HepG2 (cell line): ENCODE measurements at regions not wholly inside any gene's neighbourhood (a gene's known extent, or its start where the extent isn't known, plus 50 kb on each side); places are given as distances from the start of the nearest gene placed in this dataset.

Experiments used
- ATAC-seq: fragments of 200-7000 bp; cut with Tn5 transposase; 3 replicates; pipeline ENCODE4 v1.9.1; 2020; ENCODE audit warnings: mild to moderate bottlenecking, moderate library complexity
- BruUV-seq: library from RNA; stranded (reverse); fragments of 400-500 nt; replicated peaks from 2 replicates; lab custom pipeline; 2021; lab: Mats Ljungman, UMichigan
- CTCF ChIA-PET: fragments of 300-600 bp; formaldehyde crosslinking; extraction: SDS; loops from one replicate; lab custom pipeline; 2021; ENCODE audit warnings: low total read pairs, inconsistent platforms, low intra/inter-chr PET ratio; lab: Yijun Ruan, JAX
- POLR2A ChIA-PET: fragments of 350-600 bp; sonication (Branson Sonifier 250); formaldehyde crosslinking; loops from one replicate; lab custom pipeline; 2020; ENCODE audit warnings: antibody characterized with exemption, inconsistent platforms; lab: Yijun Ruan, JAX
- DNase-seq: peaks from one replicate; pipeline ENCODE4 v3.0.0-alpha.2; 2015; ENCODE audit warnings: low spot score
- FAIRE-seq: peaks from 3 replicates; lab custom pipeline; 2011; peaks lifted over from hg19 to GRCh38; lab: Jason Lieb, UNC
- H2AFZ ChIP-seq: one replicate; pipeline ENCODE4 v1.6.1; 2011; ENCODE audit warnings: low read length, inconsistent platforms
- H3K27ac ChIP-seq: fragments of 300-600 bp; 3 replicates; pipeline ENCODE4 v1.8.0; 2011; ENCODE audit warnings: mixed run types, mild to moderate bottlenecking, mixed read lengths, low read length, inconsistent platforms; ENCODE audit not compliant: insufficient read depth; ENCODE audit errors: extremely low read length
- H3K27me3 ChIP-seq, 2 experiments: fragments of 200-600 bp in 1 of 2; 2 replicates in 1 of 2; 3 replicates in 1 of 2; pipeline versions ENCODE4 v1.6.0 to v1.8.0; 2011; ENCODE audit warnings: low read length in 2 of 2, mild to moderate bottlenecking in 2 of 2, moderate library complexity in 2 of 2, inconsistent platforms in 1 of 2; ENCODE audit not compliant: insufficient read depth in 2 of 2, control insufficient read depth in 1 of 2
- H3K36me3 ChIP-seq, 2 experiments: fragments of 200-600 bp in 1 of 2; replicated peaks in 1 of 2; 2 replicates in 1 of 2; 3 replicates in 1 of 2; pipeline versions ENCODE4 v1.5.1 to v1.8.0; 2011; ENCODE audit warnings: low read length in 2 of 2, inconsistent platforms in 1 of 2; ENCODE audit not compliant: insufficient read depth in 2 of 2, control insufficient read depth in 1 of 2
- H3K4me1 ChIP-seq: 2 replicates; pipeline ENCODE4 v1.5.1; 2012; ENCODE audit warnings: low read length, inconsistent platforms; ENCODE audit not compliant: insufficient read depth
- H3K4me2 ChIP-seq: 2 replicates; pipeline ENCODE4 v1.6.0; 2011; ENCODE audit warnings: low read depth, low read length, inconsistent platforms
- H3K4me3 ChIP-seq, 3 experiments: fragments of 200-600 bp in 1 of 3; sonication (generic), shearing (Covaris generic) in 1 of 3; replicated peaks in 1 of 3; 2 replicates each; pipeline ENCODE4 v1.5.1; 2011 to 2016; ENCODE audit warnings: low read length in 3 of 3, inconsistent platforms in 2 of 3, low read depth in 2 of 3, mild to moderate bottlenecking in 2 of 3, control low read depth in 1 of 3, mixed read lengths in 1 of 3; ENCODE audit not compliant: insufficient read depth in 1 of 3
- H3K79me2 ChIP-seq: one replicate; pipeline ENCODE4 v1.6.1; 2011; ENCODE audit warnings: low read length, inconsistent platforms; ENCODE audit not compliant: insufficient read depth
- H3K9ac ChIP-seq: 2 replicates; pipeline ENCODE4 v1.6.0; 2011; ENCODE audit warnings: mild to moderate bottlenecking, low read depth, low read length, inconsistent platforms; ENCODE audit not compliant: insufficient read depth
- H3K9me3 ChIP-seq: 2 replicates; pipeline ENCODE4 v1.5.1; 2012; ENCODE audit warnings: mild to moderate bottlenecking, low read length
- H4K20me1 ChIP-seq: 2 replicates; pipeline ENCODE4 v1.6.0; 2011; ENCODE audit warnings: inconsistent platforms, mild to moderate bottlenecking, low read length, moderate library complexity; ENCODE audit not compliant: insufficient read depth
- FOXA3 ChIP-seq: IDR thresholded peaks from 2 replicates; pipeline ENCODE4 v1.6.1; 2016; ENCODE audit warnings: missing genetic modification reagents, missing compliant biosample characterization
- GZF1 ChIP-seq: sonication (generic); formaldehyde crosslinking; IDR thresholded peaks from 2 replicates; pipeline ENCODE4 v1.5.1; 2020; ENCODE audit warnings: mild to moderate bottlenecking, missing genetic modification reagents
- POLR2A ChIP-seq, 2 experiments: IDR thresholded peaks; 2 replicates each; pipeline ENCODE4 v1.6.1; 2011; ENCODE audit warnings: low read depth in 2 of 2, low read length in 2 of 2, mild to moderate bottlenecking in 1 of 2, moderate library complexity in 1 of 2; ENCODE audit not compliant: insufficient read depth in 1 of 2
- in situ Hi-C: cut with HindIII; loops from 2 replicates; pipeline ENCODE4 v1.10.0; 2017; ENCODE audit warnings: low pct_unique_long_range_greater_than_20kb; ENCODE audit not compliant: extremely low pct_ligation_motif_present
- intact Hi-C: fragments of 100-400 bp; cut with micrococcal nuclease; formaldehyde crosslinking; loops from one replicate; pipeline ENCODE4 v1.10.0; 2022; ENCODE audit not compliant: unreplicated experiment
- TF ChIP-seq, protein P1 (sequence below): sonication (generic); formaldehyde crosslinking; IDR thresholded peaks from 2 replicates; pipeline ENCODE4 v1.8.0; 2022; ENCODE audit warnings: missing genetic modification reagents, low read depth, mild to moderate bottlenecking, borderline replicate concordance
- TF ChIP-seq, protein P2 (sequence below): IDR thresholded peaks from 2 replicates; pipeline ENCODE4 v1.6.1; 2016; ENCODE audit warnings: low read depth, missing genetic modification reagents, missing compliant biosample characterization
- TF ChIP-seq, protein P3 (sequence below), 2 experiments: IDR thresholded peaks; 2 replicates each; pipeline ENCODE4 v1.6.1; 2011 to 2012; ENCODE audit warnings: low read length in 2 of 2, borderline replicate concordance in 1 of 2, low read depth in 1 of 2, mild to moderate bottlenecking in 1 of 2, moderate library complexity in 1 of 2

DNA sequence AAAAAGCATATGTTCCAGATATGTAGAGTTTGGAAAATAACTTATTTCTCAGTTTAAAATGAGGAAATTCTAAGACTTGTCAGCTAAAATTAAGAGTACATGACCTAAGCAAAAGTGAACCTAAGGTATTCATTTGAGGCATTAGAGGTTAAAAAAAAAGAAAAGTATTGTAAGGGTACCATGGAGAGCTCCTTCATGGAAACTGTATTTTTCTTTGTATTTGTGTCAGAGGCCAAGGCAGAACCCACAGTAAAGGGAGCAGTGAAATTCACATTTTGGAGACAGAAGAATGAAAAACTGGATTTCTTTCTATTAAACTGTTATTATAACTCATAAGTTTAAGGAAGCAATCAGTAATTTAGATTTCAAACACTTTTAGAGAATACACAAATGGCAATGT lies 1494.8 kb downstream of the KCNT2 start:
- Histone ChIP-seq H3K9me3 (no peaks in the 10 kb centered on the region), H4K20me1 (no peaks in the 10 kb centered on the region), H3K9ac (no peak overlapping the region), H3K4me1 (no peaks in the 10 kb centered on the region), H3K4me2 (no peak overlapping the region), H3K79me2 (no peaks in the 10 kb centered on the region), H3K36me3 (no peaks in the 10 kb centered on the region), H2AFZ (no peak overlapping the region), H3K4me3 (no peak overlapping the region), H3K27ac (no peak overlapping the region)
- intact Hi-C loops (no loop called here), in situ Hi-C loops (no loop called here)
- ATAC-seq (no peak), DNase-seq (no peak), FAIRE-seq (no peak)
- ChIA-PET POLR2A (no interaction called here), CTCF (no interaction called here)
- TF ChIP-seq GZF1 (no peak), POLR2A (IDR thresholded peaks at IDR 0.05; ENCODE audit: insufficient read depth in 1 of 2, low read depth in 2 of 2, low read length in 2 of 2) (no peak), FOXA3 (CRISPR knock-in tag) (no peak)
- TF ChIP-seq, protein P1, sequence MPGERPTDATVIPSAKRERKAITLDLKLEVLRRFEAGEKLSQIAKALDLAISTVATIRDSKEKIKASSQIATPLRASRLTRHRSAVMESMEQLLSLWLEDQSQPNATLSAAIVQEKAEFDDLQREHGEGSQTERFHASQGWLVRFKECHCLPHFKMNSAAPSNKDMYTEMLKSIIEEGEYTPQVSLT: no peak
- TF ChIP-seq, protein P2, sequence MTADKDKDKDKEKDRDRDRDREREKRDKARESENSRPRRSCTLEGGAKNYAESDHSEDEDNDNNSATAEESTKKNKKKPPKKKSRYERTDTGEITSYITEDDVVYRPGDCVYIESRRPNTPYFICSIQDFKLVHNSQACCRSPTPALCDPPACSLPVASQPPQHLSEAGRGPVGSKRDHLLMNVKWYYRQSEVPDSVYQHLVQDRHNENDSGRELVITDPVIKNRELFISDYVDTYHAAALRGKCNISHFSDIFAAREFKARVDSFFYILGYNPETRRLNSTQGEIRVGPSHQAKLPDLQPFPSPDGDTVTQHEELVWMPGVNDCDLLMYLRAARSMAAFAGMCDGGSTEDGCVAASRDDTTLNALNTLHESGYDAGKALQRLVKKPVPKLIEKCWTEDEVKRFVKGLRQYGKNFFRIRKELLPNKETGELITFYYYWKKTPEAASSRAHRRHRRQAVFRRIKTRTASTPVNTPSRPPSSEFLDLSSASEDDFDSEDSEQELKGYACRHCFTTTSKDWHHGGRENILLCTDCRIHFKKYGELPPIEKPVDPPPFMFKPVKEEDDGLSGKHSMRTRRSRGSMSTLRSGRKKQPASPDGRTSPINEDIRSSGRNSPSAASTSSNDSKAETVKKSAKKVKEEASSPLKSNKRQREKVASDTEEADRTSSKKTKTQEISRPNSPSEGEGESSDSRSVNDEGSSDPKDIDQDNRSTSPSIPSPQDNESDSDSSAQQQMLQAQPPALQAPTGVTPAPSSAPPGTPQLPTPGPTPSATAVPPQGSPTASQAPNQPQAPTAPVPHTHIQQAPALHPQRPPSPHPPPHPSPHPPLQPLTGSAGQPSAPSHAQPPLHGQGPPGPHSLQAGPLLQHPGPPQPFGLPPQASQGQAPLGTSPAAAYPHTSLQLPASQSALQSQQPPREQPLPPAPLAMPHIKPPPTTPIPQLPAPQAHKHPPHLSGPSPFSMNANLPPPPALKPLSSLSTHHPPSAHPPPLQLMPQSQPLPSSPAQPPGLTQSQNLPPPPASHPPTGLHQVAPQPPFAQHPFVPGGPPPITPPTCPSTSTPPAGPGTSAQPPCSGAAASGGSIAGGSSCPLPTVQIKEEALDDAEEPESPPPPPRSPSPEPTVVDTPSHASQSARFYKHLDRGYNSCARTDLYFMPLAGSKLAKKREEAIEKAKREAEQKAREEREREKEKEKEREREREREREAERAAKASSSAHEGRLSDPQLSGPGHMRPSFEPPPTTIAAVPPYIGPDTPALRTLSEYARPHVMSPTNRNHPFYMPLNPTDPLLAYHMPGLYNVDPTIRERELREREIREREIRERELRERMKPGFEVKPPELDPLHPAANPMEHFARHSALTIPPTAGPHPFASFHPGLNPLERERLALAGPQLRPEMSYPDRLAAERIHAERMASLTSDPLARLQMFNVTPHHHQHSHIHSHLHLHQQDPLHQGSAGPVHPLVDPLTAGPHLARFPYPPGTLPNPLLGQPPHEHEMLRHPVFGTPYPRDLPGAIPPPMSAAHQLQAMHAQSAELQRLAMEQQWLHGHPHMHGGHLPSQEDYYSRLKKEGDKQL (CRISPR knock-in tag): no peak
- TF ChIP-seq, protein P3, sequence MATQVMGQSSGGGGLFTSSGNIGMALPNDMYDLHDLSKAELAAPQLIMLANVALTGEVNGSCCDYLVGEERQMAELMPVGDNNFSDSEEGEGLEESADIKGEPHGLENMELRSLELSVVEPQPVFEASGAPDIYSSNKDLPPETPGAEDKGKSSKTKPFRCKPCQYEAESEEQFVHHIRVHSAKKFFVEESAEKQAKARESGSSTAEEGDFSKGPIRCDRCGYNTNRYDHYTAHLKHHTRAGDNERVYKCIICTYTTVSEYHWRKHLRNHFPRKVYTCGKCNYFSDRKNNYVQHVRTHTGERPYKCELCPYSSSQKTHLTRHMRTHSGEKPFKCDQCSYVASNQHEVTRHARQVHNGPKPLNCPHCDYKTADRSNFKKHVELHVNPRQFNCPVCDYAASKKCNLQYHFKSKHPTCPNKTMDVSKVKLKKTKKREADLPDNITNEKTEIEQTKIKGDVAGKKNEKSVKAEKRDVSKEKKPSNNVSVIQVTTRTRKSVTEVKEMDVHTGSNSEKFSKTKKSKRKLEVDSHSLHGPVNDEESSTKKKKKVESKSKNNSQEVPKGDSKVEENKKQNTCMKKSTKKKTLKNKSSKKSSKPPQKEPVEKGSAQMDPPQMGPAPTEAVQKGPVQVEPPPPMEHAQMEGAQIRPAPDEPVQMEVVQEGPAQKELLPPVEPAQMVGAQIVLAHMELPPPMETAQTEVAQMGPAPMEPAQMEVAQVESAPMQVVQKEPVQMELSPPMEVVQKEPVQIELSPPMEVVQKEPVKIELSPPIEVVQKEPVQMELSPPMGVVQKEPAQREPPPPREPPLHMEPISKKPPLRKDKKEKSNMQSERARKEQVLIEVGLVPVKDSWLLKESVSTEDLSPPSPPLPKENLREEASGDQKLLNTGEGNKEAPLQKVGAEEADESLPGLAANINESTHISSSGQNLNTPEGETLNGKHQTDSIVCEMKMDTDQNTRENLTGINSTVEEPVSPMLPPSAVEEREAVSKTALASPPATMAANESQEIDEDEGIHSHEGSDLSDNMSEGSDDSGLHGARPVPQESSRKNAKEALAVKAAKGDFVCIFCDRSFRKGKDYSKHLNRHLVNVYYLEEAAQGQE (IDR thresholded peaks at IDR 0.05; ENCODE audit: borderline replicate concordance in 1 of 2, low read depth in 1 of 2, low read length in 2 of 2): peak in 1 of 2 experiments; percentile 85; a peak in 3 of 4 replicates
- TF ChIP-seq, all 625 proteins: peak for 1
- H3K27me3 ChIP-seq: no peaks in the 10 kb centered on the region
- no TSS peak for BruUV-seq
